B cell (primary cell): ENCODE measurements at regions not wholly inside any gene's neighbourhood (a gene's known extent, or its start where the extent isn't known, plus 50 kb on each side); places are given as distances from the start of the nearest gene placed in this dataset.

ENCODE experiments used
- ATAC-seq: fragments of 200-7000 bp; cut with Tn5 transposase; one replicate; pipeline ENCODE4 v1.10.0; 2021; ENCODE audit warnings: low read depth, mild to moderate bottlenecking, moderate number of reproducible peaks, moderate library complexity
- CTCF ChIA-PET: fragments of 350-600 bp; sonication (Branson Sonifier 250); formaldehyde crosslinking; loops from one replicate; lab custom pipeline; 2021; ENCODE audit warnings: antibody characterized with exemption, inconsistent platforms; lab: Charles Lee
- POLR2A ChIA-PET: fragments of 350-600 bp; sonication (Branson Sonifier 250); formaldehyde crosslinking; loops from one replicate; lab custom pipeline; 2021; ENCODE audit warnings: antibody characterized with exemption; lab: Charles Lee
- DNase-seq: peaks from one replicate; pipeline ENCODE4 v3.0.0; 2013
- H2AFZ ChIP-seq: 2 replicates; pipeline ENCODE4 v1.6.1; 2012; ENCODE audit warnings: mild to moderate bottlenecking, low read depth, low read length; ENCODE audit not compliant: insufficient read depth, poor library complexity, severe bottlenecking
- H3K27ac ChIP-seq, 2 donors: 1 replicate in 1 of 2; 2 replicates in 1 of 2; pipeline ENCODE4 v1.5.1; 2012 to 2013; ENCODE audit warnings: low read length in 2 of 2, mild to moderate bottlenecking in 2 of 2, moderate library complexity in 1 of 2
- H3K27me3 ChIP-seq, 4 experiments: fragments of 200-600 bp in 1 of 4; sonication (generic) in 1 of 4; replicated peaks in 1 of 4; 1 replicate in 2 of 4; 2 replicates in 2 of 4; pipeline versions ENCODE4 v1.6.1 to v1.7.0; 2013 to 2016; ENCODE audit warnings: low read length in 3 of 4, mild to moderate bottlenecking in 2 of 4, mixed read lengths in 1 of 4, moderate library complexity in 1 of 4; ENCODE audit not compliant: insufficient read depth in 4 of 4, control insufficient read depth in 3 of 4; ENCODE audit errors: control extremely low read depth in 1 of 4
- H3K36me3 ChIP-seq, 2 experiments: replicated peaks in 1 of 2; 1 replicate in 1 of 2; 2 replicates in 1 of 2; pipeline versions ENCODE4 v1.6.1 to v1.7.1; 2013; ENCODE audit warnings: low read length in 1 of 2; ENCODE audit not compliant: insufficient read depth in 2 of 2, control insufficient read depth in 1 of 2; ENCODE audit errors: control extremely low read depth in 1 of 2, extremely low read depth in 1 of 2
- H3K4me1 ChIP-seq, 2 donors: fragments of 200-600 bp in 1 of 2; sonication (generic) in 1 of 2; 1 replicate in 1 of 2; 2 replicates in 1 of 2; pipeline versions ENCODE4 v1.5.1 to v1.6.1; 2013 to 2017; ENCODE audit warnings: low read length in 2 of 2; ENCODE audit not compliant: control insufficient read depth in 2 of 2, insufficient read depth in 2 of 2
- H3K4me2 ChIP-seq: replicated peaks from 2 replicates; pipeline ENCODE3; 2012; ENCODE audit warnings: mild to moderate bottlenecking, low read depth, low read length; ENCODE audit not compliant: poor library complexity, severe bottlenecking
- H3K4me3 ChIP-seq, 5 experiments: fragments of 200-600 bp in 1 of 5; sonication (generic) in 1 of 5; 1 replicate in 3 of 5; 2 replicates in 2 of 5; pipeline versions ENCODE4 v1.5.1 to v1.7.0; 2011 to 2016; ENCODE audit warnings: low read length in 4 of 5, mild to moderate bottlenecking in 4 of 5, low read depth in 2 of 5, control low read depth in 1 of 5, moderate library complexity in 1 of 5; ENCODE audit not compliant: insufficient read depth in 1 of 5; ENCODE audit errors: control extremely low read depth in 1 of 5, extremely low read depth in 1 of 5
- H3K79me2 ChIP-seq: fragments of 200-600 bp; sonication (generic); one replicate; pipeline ENCODE4 v1.6.0; 2016; ENCODE audit warnings: low read length; ENCODE audit not compliant: control insufficient read depth, insufficient read depth
- H3K9ac ChIP-seq: fragments of 200-600 bp; sonication (generic); 2 replicates; pipeline ENCODE4 v1.6.1; 2017; ENCODE audit warnings: mild to moderate bottlenecking, low read length, moderate library complexity
- H3K9me3 ChIP-seq, 3 donors: one replicate each; pipeline versions ENCODE4 v1.6.1 to v1.7.1; 2013; ENCODE audit warnings: low read length in 2 of 3; ENCODE audit not compliant: control insufficient read depth in 2 of 3, insufficient read depth in 1 of 3; ENCODE audit errors: control extremely low read depth in 1 of 3
- H4K20me1 ChIP-seq: 2 replicates; pipeline ENCODE4 v1.6.0; 2012; ENCODE audit warnings: mild to moderate bottlenecking, low read length; ENCODE audit not compliant: insufficient read depth, control insufficient read depth, poor library complexity, severe bottlenecking
- H3K27ac Mint-ChIP-seq: one replicate; pipeline ENCODE4 v1.8.0; 2021; ENCODE audit warnings: mixed read lengths
- H3K27me3 Mint-ChIP-seq: one replicate; pipeline ENCODE4 v1.8.0; 2021; ENCODE audit warnings: mixed read lengths
- H3K4me1 Mint-ChIP-seq: one replicate; pipeline ENCODE4 v1.8.0; 2021; ENCODE audit warnings: mixed read lengths
- H3K4me3 Mint-ChIP-seq: one replicate; pipeline ENCODE4 v1.8.0; 2021; ENCODE audit warnings: mixed read lengths
- H3K9me3 Mint-ChIP-seq: one replicate; pipeline ENCODE4 v1.8.0; 2022; ENCODE audit warnings: mixed read lengths; ENCODE audit not compliant: insufficient read depth
- CTCF ChIP-seq: fragments of 200-600 bp; IDR thresholded peaks from one replicate; pipeline ENCODE4 v1.8.0; 2022; ENCODE audit warnings: antibody characterized with exemption, mild to moderate bottlenecking
- EZH2 ChIP-seq: IDR thresholded peaks from 2 replicates; pipeline ENCODE4 v1.6.1; 2012; ENCODE audit warnings: borderline replicate concordance, low read depth, mild to moderate bottlenecking, moderate library complexity, low read length; ENCODE audit not compliant: insufficient read depth, poor library complexity, severe bottlenecking
- WGBS: methylation state at CpG from one replicate; pipeline ENCODE4 v1.1.5; 2013; ENCODE audit warnings: missing lambda C conversion rate; ENCODE audit not compliant: insufficient coverage; 5-methylcytosine and 5-hydroxymethylcytosine counted together
- intact Hi-C: fragments of 100-400 bp; cut with micrococcal nuclease; formaldehyde crosslinking; loops from one replicate; pipeline ENCODE4 v1.10.0; 2022

GRCh38 chr1:222066539-222066938, 324.6 kb upstream of the DUSP10 start:
- CTCF ChIA-PET, result no interaction called here
- no CpG with 5 or more reads among the region's 1 CpG for WGBS

GRCh38 chr1:222065234-222065633, 323.3 kb upstream of the DUSP10 start:
- Histone ChIP-seq H2AFZ (no peak overlapping the region), H3K4me3 (no peak overlapping the region), H3K4me1 (no peaks in the 10 kb centered on the region), H3K9me3 (peaks cover 0 to 6% (median 6%) of the 10 kb centered on the region in 3 donors), H3K27ac (no peak overlapping the region), H4K20me1 (no peaks in the 10 kb centered on the region), H3K36me3 (no peaks in the 10 kb centered on the region), H3K79me2 (no peaks in the 10 kb centered on the region), H3K27me3 (peaks cover 0 to 4% (median 0%) of the 10 kb centered on the region in 4 experiments), H3K9ac (no peak overlapping the region), H3K4me2 (no peak overlapping the region)
- DNase-seq (no peak), ATAC-seq (no peak)
- Mint-ChIP-seq H3K27ac (no peak overlapping the region), H3K4me1 (no peaks in the 10 kb centered on the region), H3K27me3 (no peaks in the 10 kb centered on the region), H3K9me3 (peaks cover 8% of the 10 kb centered on the region), H3K4me3 (no peak overlapping the region)
- intact Hi-C loops, result no loop called here
- ChIA-PET POLR2A (no interaction called here), CTCF (no interaction called here)
- WGBS, result no CpG with 5 or more reads among the region's 3 CpGs
- no peak for TF ChIP-seq EZH2
- no peak for TF ChIP-seq CTCF

More at GRCh38 chr1:222066539-222066938, 324.6 kb upstream of the DUSP10 start:
- Histone ChIP-seq H3K4me2 (no peak overlapping the region), H3K4me3 (no peak overlapping the region), H3K27ac (no peak overlapping the region), H3K79me2 (no peaks in the 10 kb centered on the region), H3K27me3 (peaks cover 0 to 4% (median 0%) of the 10 kb centered on the region in 4 experiments), H4K20me1 (no peaks in the 10 kb centered on the region), H3K9ac (no peak overlapping the region), H3K36me3 (no peaks in the 10 kb centered on the region), H3K9me3 (peaks cover 0 to 6% (median 6%) of the 10 kb centered on the region in 3 donors), H3K4me1 (no peaks in the 10 kb centered on the region), H2AFZ (no peak overlapping the region)
- intact Hi-C loops, result no loop called here
- Mint-ChIP-seq H3K9me3 (peaks cover 8% of the 10 kb centered on the region), H3K27ac (no peak overlapping the region), H3K4me3 (no peak overlapping the region), H3K27me3 (no peaks in the 10 kb centered on the region), H3K4me1 (no peaks in the 10 kb centered on the region)
- DNase-seq (no peak), ATAC-seq (no peak)
- TF ChIP-seq CTCF (no peak), EZH2 (no peak)
- POLR2A ChIA-PET, result no interaction called here
